GM21526 (cell line): ENCODE measurements at regions not wholly inside any gene's neighbourhood (a gene's known extent, or its start where the extent isn't known, plus 50 kb on each side); places are given as distances from the start of the nearest gene placed in this dataset.
"Not testable (repeated sequence)": the region's sequence is repeated elsewhere in the genome, so short reads cannot be mapped to it uniquely, and the experiment has no call there.

Experiments used
- ATAC-seq: cut with Tn5 transposase; IDR thresholded peaks from one replicate; pipeline ENCODE4 v1.9.1; 2021; ENCODE audit warnings: moderate library complexity; ENCODE audit not compliant: unreplicated experiment, low FRiP score

- no peak for ATAC-seq
Measured at GRCh38 chr17:77083531-77083930, 57.2 kb upstream of the SEC14L1 start.

GRCh38 chr17:77085926-77086432, 54.8 kb upstream of the SEC14L1 start:
- no peak for ATAC-seq

- ATAC-seq, result no peak
Measured at GRCh38 chr17:77086433-77087010, 54.2 kb upstream of the SEC14L1 start.

- no peak for ATAC-seq
Measured at GRCh38 chr17:77087650-77088454, 52.9 kb upstream of the SEC14L1 start.

- peak; percentile 80 for ATAC-seq
Measured at GRCh38 chr17:77088455-77089123, 52.2 kb upstream of the SEC14L1 start.

- ATAC-seq, result no peak
Measured at GRCh38 chr17:77089124-77089490, 51.7 kb upstream of the SEC14L1 start.

GRCh38 chr17:77089949-77090348, 50.8 kb upstream of the SEC14L1 start:
- ATAC-seq, result not testable (repeated sequence)

GRCh38 chr17:77090476-77090875, 50.3 kb upstream of the SEC14L1 start:
- ATAC-seq, result no peak
